OCI-LY1 (cell line): ENCODE measurements at regions not wholly inside any gene's neighbourhood (a gene's known extent, or its start where the extent isn't known, plus 50 kb on each side); places are given as distances from the start of the nearest gene placed in this dataset.
"Not testable (repeated sequence)": the region's sequence is repeated elsewhere in the genome, so short reads cannot be mapped to it uniquely, and the experiment has no call there.

Experiments
- CTCF ChIP-seq: fragments of 200-600 bp; sonication (generic), shearing (Covaris generic); IDR thresholded peaks from 2 replicates; pipeline ENCODE4 v1.5.1; 2017; ENCODE audit warnings: mild to moderate bottlenecking, antibody characterized with exemption, low read length, moderate library complexity, mixed read lengths
- EZH2 ChIP-seq: fragments of 200-600 bp; sonication (generic), shearing (Covaris generic); IDR thresholded peaks from 2 replicates; pipeline ENCODE4 v1.8.0; 2017; ENCODE audit warnings: borderline replicate concordance, mixed run types, mild to moderate bottlenecking, antibody characterized with exemption, low read length, moderate library complexity, mixed read lengths

GRCh38 chr5:154669913-154670312, 85.3 kb upstream of the LARP1 start:
- TF ChIP-seq EZH2, CTCF: not testable (repeated sequence)
